Activated naive CD4-positive, alpha-beta T cell treated with anti-CD3 and anti-CD28 coated beads for 36 hours (primary cell): ENCODE measurements at regions not wholly inside any gene's neighbourhood (a gene's known extent, or its start where the extent isn't known, plus 50 kb on each side); places are given as distances from the start of the nearest gene placed in this dataset.

Experiments used
- CTCF ChIA-PET: fragments of 350-600 bp; sonication (Branson Sonifier 250); formaldehyde crosslinking; loops from one replicate; lab custom pipeline; 2021; ENCODE audit warnings: antibody characterized with exemption; lab: Charles Lee
- DNase-seq: peaks from one replicate; pipeline ENCODE4 v3.0.0-alpha.2; 2020
- H3K27ac Mint-ChIP-seq: one replicate; pipeline ENCODE4 v1.8.0; 2021; ENCODE audit warnings: mild to moderate bottlenecking, mixed read lengths
- H3K27me3 Mint-ChIP-seq: one replicate; pipeline ENCODE4 v1.8.0; 2021; ENCODE audit warnings: low read depth, mixed read lengths
- H3K36me3 Mint-ChIP-seq: one replicate; pipeline ENCODE4 v1.8.0; 2021; ENCODE audit warnings: low read depth, mixed read lengths
- H3K4me1 Mint-ChIP-seq: one replicate; pipeline ENCODE4 v1.8.0; 2021; ENCODE audit warnings: low read depth, mixed read lengths
- H3K4me3 Mint-ChIP-seq: one replicate; pipeline ENCODE4 v1.8.0; 2021; ENCODE audit warnings: mild to moderate bottlenecking, moderate library complexity, mixed read lengths
- H3K9me3 Mint-ChIP-seq: one replicate; pipeline ENCODE4 v1.8.0; 2021; ENCODE audit warnings: mixed read lengths
- intact Hi-C: fragments of 100-400 bp; cut with micrococcal nuclease; formaldehyde crosslinking; loops from one replicate; pipeline ENCODE4 v1.15.1; 2023

DNA sequence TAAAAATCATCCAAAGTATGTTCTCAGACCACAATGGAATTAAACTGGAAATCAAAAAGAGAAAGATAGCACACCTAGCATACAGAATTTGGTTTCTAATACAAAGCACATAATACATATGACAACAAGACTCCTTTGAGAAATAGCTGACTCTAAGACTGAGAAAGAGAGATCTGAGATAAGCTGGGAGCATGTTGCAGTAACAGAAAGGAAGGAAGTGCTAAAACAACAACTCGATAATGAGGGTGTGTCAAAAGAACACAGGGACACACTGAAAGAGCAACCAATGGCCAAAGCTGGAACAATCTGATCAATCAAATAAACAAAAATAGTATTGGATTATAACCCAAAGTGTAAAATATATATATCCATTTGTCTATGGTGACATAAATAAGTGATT lies 586.6 kb downstream of the C4orf33 start:
- Mint-ChIP-seq H3K4me3 (no peak overlapping the region), H3K36me3 (no peaks in the 10 kb centered on the region), H3K4me1 (no peaks in the 10 kb centered on the region), H3K27ac (no peak overlapping the region), H3K9me3 (no peaks in the 10 kb centered on the region), H3K27me3 (peaks cover 3% of the 10 kb centered on the region)
- intact Hi-C loops = no loop called here
- no peak for DNase-seq
- CTCF ChIA-PET = no interaction called here

DNA sequence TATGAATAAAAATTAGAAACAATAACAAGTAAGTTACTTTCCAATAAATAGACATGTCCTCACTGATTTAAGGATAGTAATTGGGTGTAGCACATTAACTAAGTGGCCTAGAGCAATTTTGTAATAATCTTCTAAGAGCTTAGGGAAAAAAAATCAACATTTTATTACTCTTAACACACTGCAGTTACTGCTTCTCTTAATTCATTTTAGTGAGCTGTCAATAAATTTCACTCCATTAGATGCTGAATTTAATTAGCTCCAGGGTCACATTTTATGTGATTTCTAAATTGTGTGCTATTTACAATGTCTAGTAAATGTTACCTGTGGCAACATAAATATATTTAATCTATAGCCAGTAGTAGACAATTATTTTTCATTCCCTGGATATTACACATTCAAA lies 612.0 kb downstream of the C4orf33 start:
- H3K9me3 Mint-ChIP-seq = no peaks in the 10 kb centered on the region
- no peaks in the 10 kb centered on the region for H3K27me3 Mint-ChIP-seq
- no peak overlapping the region for H3K4me3 Mint-ChIP-seq
- H3K36me3 Mint-ChIP-seq = no peaks in the 10 kb centered on the region
- H3K27ac Mint-ChIP-seq = no peak overlapping the region
- CTCF ChIA-PET = no interaction called here
- intact Hi-C loops = no loop called here
- H3K4me1 Mint-ChIP-seq = no peaks in the 10 kb centered on the region
- no peak for DNase-seq

DNA sequence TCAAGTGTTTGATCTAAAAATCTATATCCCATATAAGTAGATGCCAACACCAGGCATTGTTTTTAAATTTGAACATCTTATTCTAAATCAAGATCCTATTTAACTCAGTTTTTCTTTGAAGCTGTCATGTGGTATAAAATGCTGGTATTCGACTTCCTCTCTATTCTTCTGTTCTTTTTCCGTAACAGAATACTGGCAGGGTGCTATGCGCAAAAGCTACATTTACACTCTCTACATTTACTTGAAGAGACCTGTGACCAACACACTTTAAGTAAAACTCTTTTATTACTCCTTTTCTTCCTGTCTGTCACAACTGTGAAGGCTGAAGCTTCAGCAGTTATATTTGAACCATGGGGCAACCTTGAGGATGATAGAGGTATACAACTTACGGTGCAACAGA lies 612.8 kb downstream of the C4orf33 start:
- CTCF ChIA-PET = no interaction called here
- Mint-ChIP-seq H3K36me3 (no peaks in the 10 kb centered on the region), H3K27ac (no peak overlapping the region), H3K4me1 (no peaks in the 10 kb centered on the region), H3K27me3 (no peaks in the 10 kb centered on the region), H3K9me3 (no peaks in the 10 kb centered on the region), H3K4me3 (no peak overlapping the region)
- DNase-seq = no peak
- intact Hi-C loops = no loop called here

DNA sequence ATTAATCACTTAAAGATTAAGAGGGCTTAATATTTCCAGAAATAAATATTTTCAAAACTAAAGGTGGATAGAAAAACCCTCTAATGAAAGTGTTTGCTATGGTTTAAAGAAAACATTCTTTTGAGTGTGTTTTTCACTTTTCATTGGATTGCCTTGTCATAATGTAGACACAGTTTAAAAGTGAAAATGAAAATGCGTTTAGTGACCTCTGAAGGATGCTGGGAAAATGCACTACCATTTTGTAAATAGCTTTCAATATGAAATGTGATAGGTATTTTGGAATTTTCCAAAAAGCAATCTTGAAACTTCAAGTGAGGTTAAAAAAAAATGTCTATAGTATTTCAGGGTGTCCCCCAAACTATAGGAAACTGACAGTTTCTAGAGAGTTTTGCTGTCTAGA lies 642.2 kb downstream of the C4orf33 start:
- no peaks in the 10 kb centered on the region for H3K27me3 Mint-ChIP-seq
- H3K4me1 Mint-ChIP-seq = no peaks in the 10 kb centered on the region
- no peaks in the 10 kb centered on the region for H3K36me3 Mint-ChIP-seq
- CTCF ChIA-PET = no interaction called here
- DNase-seq = no peak
- intact Hi-C loops = no loop called here
- H3K9me3 Mint-ChIP-seq = no peaks in the 10 kb centered on the region
- no peak overlapping the region for H3K4me3 Mint-ChIP-seq
- H3K27ac Mint-ChIP-seq = no peak overlapping the region

DNA sequence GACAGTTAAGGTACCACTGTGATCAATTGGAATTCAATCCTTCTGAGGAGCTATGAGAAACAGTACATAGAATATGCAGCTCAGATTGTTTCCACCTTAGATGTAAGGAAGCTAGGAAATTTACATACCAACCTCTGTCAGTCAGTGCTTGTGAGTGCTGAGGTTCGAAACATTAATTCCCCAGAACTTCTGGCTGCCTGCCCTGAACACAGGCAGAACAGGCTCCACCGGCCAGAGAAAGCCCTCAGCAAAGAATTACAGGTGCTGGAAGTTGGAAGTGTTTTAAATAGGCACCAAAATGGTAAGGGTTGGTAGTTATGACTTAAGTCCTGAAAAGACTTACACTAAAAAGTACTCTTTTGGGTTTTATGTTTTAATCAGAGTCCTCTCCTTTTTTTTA lies 651.8 kb downstream of the C4orf33 start:
- Mint-ChIP-seq H3K27ac (no peak overlapping the region), H3K36me3 (no peaks in the 10 kb centered on the region), H3K4me1 (no peaks in the 10 kb centered on the region), H3K4me3 (no peak overlapping the region), H3K27me3 (no peaks in the 10 kb centered on the region), H3K9me3 (peaks cover 2% of the 10 kb centered on the region)
- CTCF ChIA-PET = no interaction called here
- intact Hi-C loops = no loop called here
- no peak for DNase-seq

DNA sequence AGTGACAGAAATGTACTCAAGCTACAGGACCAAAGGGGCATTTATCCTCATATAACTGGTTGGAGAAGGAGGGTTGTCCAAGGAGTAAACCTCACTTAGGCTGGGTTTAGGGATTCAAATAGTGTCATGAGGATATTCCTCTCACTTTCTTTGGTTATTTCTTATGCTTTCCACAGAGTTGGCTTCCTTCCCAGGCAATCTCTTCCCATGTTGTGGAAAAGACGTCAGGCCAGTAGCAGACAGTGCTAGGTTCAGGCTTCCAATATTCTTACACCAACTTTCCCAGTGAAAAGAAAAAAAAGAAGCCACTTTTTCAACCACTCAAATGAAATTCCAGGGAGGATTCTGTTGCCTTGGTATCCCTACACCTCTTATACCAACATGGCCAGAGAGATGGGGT lies 653.0 kb downstream of the C4orf33 start:
- Mint-ChIP-seq H3K27me3 (no peaks in the 10 kb centered on the region), H3K36me3 (no peaks in the 10 kb centered on the region), H3K4me1 (no peaks in the 10 kb centered on the region), H3K4me3 (no peak overlapping the region), H3K27ac (no peak overlapping the region), H3K9me3 (peaks cover 2% of the 10 kb centered on the region)
- CTCF ChIA-PET = no interaction called here
- intact Hi-C loops = no loop called here
- no peak for DNase-seq

DNA sequence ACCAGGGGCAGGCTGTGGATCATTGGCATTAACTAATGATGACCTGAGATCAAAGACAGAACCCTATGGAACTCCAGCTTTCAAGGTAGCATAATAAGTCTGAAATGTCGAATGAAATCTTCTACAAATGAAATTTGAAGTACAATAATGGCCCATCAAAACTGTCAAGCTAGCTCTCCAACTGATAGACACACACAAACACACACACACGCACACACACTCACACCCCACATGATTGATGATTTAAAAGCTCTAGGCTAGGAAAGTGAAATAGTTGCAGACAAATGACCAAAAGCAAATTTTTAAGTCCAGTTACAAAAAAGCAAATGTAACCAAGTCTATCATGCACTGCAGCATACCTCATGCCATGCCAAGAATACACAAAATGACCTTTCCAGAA lies 655.7 kb downstream of the C4orf33 start:
- Mint-ChIP-seq H3K27ac (no peak overlapping the region), H3K36me3 (no peaks in the 10 kb centered on the region), H3K4me1 (no peaks in the 10 kb centered on the region), H3K9me3 (peaks cover 4% of the 10 kb centered on the region), H3K4me3 (no peak overlapping the region), H3K27me3 (no peaks in the 10 kb centered on the region)
- no peak for DNase-seq
- CTCF ChIA-PET = no interaction called here
- intact Hi-C loops = no loop called here

DNA sequence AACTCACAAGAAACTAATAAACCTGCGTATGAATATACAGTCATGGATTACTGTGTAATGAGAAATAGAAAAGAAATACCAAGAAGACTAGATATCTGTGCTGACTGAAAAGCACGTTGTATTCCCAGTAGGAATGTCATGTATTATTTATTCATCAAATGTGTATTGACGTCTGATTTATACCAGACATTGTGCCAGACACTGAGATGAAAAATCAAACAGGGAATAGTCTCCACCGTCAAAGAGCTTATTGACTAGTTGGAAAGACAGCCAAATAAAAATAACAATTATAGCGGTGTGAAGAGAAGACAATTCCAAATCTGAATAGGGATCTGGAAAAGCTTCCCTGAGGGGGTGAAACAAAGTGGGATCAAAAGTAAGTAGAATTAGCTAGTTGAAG lies 687.6 kb downstream of the C4orf33 start:
- Mint-ChIP-seq H3K4me1 (no peaks in the 10 kb centered on the region), H3K9me3 (no peaks in the 10 kb centered on the region), H3K27me3 (no peaks in the 10 kb centered on the region), H3K27ac (no peak overlapping the region), H3K4me3 (no peak overlapping the region), H3K36me3 (no peaks in the 10 kb centered on the region)
- CTCF ChIA-PET = no interaction called here
- DNase-seq = no peak
- intact Hi-C loops = no loop called here

DNA sequence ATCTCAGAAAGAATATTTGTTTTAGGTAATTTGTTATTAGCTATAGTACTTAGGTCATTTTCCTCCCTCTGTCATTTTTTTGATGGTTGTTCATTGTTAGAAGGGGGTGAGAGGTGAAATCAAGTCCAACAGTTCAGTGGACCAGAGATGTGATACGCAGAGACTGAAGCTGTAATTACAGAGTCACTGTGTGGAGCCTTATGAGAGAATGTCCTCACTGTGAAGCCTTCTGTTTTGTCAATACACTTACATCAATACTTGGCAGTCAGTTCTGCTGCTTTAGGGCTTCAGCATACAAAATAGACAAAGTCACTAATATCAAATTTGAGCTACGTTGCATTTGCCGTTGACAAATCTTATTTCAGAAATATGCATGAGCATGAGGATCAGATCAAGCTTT lies 692.5 kb downstream of the C4orf33 start:
- DNase-seq = no peak
- H3K9me3 Mint-ChIP-seq = no peaks in the 10 kb centered on the region
- no peak overlapping the region for H3K27ac Mint-ChIP-seq
- no peak overlapping the region for H3K4me3 Mint-ChIP-seq
- H3K4me1 Mint-ChIP-seq = no peaks in the 10 kb centered on the region
- intact Hi-C loops = no loop called here
- no peaks in the 10 kb centered on the region for H3K27me3 Mint-ChIP-seq
- CTCF ChIA-PET = interaction anchor here (0.6 to 0.7 kb wide), 2 partner anchors 25 to 209 kb away, joined by 3 read pairs; no protein-coding TSS in a partner anchor
- no peaks in the 10 kb centered on the region for H3K36me3 Mint-ChIP-seq

DNA sequence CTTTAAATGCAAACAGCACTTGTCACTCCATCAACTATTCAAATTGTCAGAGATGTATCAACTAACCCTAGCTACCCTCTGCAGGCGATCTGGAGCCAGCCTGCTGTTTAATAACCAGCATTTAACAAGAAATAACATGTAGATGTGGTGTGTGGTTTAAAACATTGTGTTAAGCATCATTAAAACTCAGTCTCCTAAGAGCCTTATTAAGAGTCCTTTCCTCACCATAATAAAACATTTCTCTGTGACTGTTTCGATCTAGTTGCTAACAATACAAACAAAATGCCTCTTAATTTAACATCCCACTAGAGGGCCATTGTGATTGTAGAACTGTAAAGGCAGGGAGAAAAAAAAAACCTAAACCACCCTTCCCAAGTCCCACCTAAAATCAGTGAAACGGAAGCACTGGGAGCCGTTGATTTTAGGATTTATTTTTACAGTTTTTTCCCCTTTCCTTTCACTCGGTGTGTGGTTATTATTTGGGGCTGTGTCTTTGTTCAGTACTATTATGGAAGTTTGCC lies 708.6 kb downstream of the C4orf33 start:
- Mint-ChIP-seq H3K27ac (no peak overlapping the region), H3K9me3 (peaks cover 2% of the 10 kb centered on the region), H3K27me3 (no peaks in the 10 kb centered on the region), H3K4me1 (no peaks in the 10 kb centered on the region), H3K36me3 (no peaks in the 10 kb centered on the region), H3K4me3 (no peak overlapping the region)
- intact Hi-C loops = no loop called here
- CTCF ChIA-PET = no interaction called here
- no peak for DNase-seq

DNA sequence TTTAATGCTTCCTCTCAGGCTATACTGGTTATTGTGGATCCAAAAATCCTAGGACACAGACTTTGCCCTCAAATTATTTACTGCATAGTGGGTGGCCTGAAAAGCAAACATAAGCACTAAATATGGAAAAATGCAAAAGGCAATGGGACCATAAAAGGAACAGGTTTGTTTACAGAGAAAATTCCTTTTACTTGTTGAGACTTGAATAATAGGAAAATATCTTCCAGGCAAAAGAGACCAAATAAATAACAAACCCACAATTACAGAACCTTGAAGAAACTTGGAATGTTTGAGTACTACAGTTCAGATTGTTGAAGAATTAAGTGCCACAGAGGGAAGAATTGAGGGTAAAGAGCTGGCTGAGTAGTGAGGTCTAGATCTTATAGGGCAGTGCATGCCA lies 711.0 kb downstream of the C4orf33 start:
- no peaks in the 10 kb centered on the region for H3K36me3 Mint-ChIP-seq
- H3K4me1 Mint-ChIP-seq = no peaks in the 10 kb centered on the region
- CTCF ChIA-PET = interaction anchor here (0.6 kb wide), 1 partner anchor 111 kb away, joined by 3 read pairs; no protein-coding TSS in a partner anchor
- H3K4me3 Mint-ChIP-seq = no peak overlapping the region
- no peak overlapping the region for H3K27ac Mint-ChIP-seq
- no peaks in the 10 kb centered on the region for H3K27me3 Mint-ChIP-seq
- intact Hi-C loops = no loop called here
- peaks cover 2% of the 10 kb centered on the region for H3K9me3 Mint-ChIP-seq
- no peak for DNase-seq

DNA sequence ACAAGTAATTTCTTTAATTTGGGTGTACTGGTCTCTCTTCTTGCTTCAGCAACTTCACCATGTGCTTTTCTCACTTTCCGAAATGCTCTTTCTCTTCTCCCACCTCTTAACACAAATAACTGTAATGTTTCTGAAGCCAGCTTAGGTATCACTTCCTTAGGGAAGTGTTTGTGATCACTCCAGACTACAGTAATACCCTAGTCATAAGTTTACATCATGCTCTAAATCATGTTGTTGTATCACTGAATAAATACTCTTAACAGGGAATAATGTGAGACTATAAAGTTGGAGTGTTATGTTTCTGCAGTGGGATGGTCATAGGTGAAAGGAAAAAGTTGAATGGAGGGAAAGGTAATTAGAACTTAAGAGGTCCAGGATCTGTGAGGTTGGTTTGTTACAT lies 712.3 kb downstream of the C4orf33 start:
- Mint-ChIP-seq H3K27ac (no peak overlapping the region), H3K4me3 (no peak overlapping the region), H3K36me3 (no peaks in the 10 kb centered on the region), H3K27me3 (no peaks in the 10 kb centered on the region), H3K4me1 (no peaks in the 10 kb centered on the region), H3K9me3 (peaks cover 2% of the 10 kb centered on the region)
- no peak for DNase-seq
- intact Hi-C loops = no loop called here
- CTCF ChIA-PET = no interaction called here

DNA sequence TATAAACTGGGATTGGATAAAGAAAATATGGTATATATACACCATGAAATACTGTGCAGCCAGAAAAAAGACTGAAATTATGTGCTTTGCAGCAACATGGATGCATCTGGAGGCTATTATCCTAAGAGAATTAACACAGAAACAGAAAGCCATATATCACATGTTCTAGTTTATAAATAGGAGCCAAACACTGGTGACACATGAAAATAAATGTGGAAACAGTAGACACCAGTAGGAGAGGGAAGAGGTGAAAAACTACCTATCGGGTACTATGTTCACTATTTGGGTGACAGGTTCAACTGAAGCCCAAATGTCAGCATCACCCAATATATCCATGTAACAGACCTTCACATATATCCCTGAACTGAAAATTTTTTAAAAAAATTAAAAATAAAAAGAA lies 725.1 kb downstream of the C4orf33 start:
- Mint-ChIP-seq H3K9me3 (no peaks in the 10 kb centered on the region), H3K36me3 (no peaks in the 10 kb centered on the region), H3K4me3 (no peak overlapping the region), H3K27ac (no peak overlapping the region), H3K4me1 (no peaks in the 10 kb centered on the region), H3K27me3 (no peaks in the 10 kb centered on the region)
- CTCF ChIA-PET = no interaction called here
- intact Hi-C loops = no loop called here
- no peak for DNase-seq

DNA sequence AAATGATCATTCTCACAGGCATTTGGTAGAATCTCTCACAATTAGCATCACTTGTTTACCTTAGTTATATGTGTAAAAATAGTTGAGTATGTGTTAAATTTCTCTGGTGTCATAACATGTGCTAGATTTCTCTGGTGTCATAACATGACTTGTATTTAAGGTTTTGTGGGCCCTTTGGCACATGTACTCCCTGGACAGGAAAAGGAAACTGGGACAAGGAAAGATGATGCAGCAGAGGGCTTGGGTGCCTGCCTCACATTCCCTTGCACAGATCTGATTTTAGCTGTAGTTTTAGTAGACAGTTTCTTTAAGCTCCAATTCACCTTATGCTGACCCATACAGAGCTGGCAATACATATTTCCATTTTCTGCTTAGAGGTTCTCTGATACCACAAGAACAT lies 726.0 kb downstream of the C4orf33 start:
- CTCF ChIA-PET = no interaction called here
- Mint-ChIP-seq H3K4me1 (no peaks in the 10 kb centered on the region), H3K9me3 (no peaks in the 10 kb centered on the region), H3K36me3 (no peaks in the 10 kb centered on the region), H3K27me3 (no peaks in the 10 kb centered on the region), H3K4me3 (no peak overlapping the region), H3K27ac (no peak overlapping the region)
- no peak for DNase-seq
- intact Hi-C loops = no loop called here
